Loucy (cell line): ENCODE measurements at regions not wholly inside any gene's neighbourhood (a gene's known extent, or its start where the extent isn't known, plus 50 kb on each side); places are given as distances from the start of the nearest gene placed in this dataset.

Source experiments
- EZH2phosphoT487 ChIP-seq: fragments of 200-600 bp; IDR thresholded peaks from 2 replicates; pipeline ENCODE4 v1.6.1; 2018; ENCODE audit warnings: antibody characterized with exemption, mild to moderate bottlenecking, moderate library complexity, borderline replicate concordance
- TF ChIP-seq, protein P1 (sequence below): fragments of 200-600 bp; sonication (generic); conservative IDR thresholded peaks from 2 replicates; pipeline ENCODE4 v1.5.1; 2014; ENCODE audit warnings: mild to moderate bottlenecking, antibody characterized with exemption, low read length

DNA sequence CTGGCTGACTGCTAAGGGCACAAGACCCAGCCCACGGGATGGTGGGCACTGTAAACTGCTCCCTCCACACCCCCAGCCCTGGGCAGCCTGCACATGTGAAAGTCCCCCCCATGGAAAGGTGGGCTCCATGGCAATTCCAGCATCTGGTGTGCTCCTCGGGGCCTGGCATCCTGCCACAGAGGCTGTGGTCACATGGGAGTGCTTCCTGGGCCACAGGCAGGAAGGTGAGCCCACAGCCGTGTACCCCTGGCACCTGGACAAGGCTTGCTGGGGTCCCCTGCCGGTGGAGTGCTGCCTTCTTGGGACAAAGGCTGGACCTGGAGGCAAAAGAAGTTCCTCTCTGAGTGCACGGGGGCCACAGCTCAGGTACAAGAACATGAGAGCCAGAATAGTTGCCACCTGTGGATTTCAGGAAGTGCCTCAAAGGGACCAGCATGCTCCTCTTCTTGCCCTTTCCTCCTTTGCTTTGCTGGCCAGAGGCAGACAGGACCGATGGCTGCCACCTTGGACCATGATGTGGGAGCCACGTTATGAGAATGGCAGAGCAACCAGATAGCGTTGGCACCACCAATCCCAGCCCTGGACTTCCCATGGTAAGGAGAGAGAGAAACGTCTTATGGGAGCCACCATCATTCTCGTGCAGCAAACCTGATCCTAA, 120.2 kb upstream of the MLN start:
- TF ChIP-seq, protein P1, sequence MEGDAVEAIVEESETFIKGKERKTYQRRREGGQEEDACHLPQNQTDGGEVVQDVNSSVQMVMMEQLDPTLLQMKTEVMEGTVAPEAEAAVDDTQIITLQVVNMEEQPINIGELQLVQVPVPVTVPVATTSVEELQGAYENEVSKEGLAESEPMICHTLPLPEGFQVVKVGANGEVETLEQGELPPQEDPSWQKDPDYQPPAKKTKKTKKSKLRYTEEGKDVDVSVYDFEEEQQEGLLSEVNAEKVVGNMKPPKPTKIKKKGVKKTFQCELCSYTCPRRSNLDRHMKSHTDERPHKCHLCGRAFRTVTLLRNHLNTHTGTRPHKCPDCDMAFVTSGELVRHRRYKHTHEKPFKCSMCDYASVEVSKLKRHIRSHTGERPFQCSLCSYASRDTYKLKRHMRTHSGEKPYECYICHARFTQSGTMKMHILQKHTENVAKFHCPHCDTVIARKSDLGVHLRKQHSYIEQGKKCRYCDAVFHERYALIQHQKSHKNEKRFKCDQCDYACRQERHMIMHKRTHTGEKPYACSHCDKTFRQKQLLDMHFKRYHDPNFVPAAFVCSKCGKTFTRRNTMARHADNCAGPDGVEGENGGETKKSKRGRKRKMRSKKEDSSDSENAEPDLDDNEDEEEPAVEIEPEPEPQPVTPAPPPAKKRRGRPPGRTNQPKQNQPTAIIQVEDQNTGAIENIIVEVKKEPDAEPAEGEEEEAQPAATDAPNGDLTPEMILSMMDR = peak; percentile 33; the same call in 1 of the 2 replicates
- no peak for TF ChIP-seq EZH2phosphoT487
